Stimulated activated memory B cell treated with anti-CD40 and anti-IgM and Interleukin-4, amounts not matched to agents 10 μg/mL and 1 μg/mL and 100 μg/mL, for 72 hours (primary cell): ENCODE measurements at regions not wholly inside any gene's neighbourhood (a gene's known extent, or its start where the extent isn't known, plus 50 kb on each side); places are given as distances from the start of the nearest gene placed in this dataset.

Experiments used
- ATAC-seq: fragments of 150-1000 bp; cut with Tn5 transposase; 2 replicates; pipeline ENCODE4 v1.10.0; 2021
- H3K27ac Mint-ChIP-seq: one replicate; pipeline ENCODE4 v1.8.0; 2022; ENCODE audit warnings: mild to moderate bottlenecking, mixed read lengths
- H3K27me3 Mint-ChIP-seq: one replicate; pipeline ENCODE4 v1.8.0; 2022; ENCODE audit warnings: mixed read lengths
- H3K36me3 Mint-ChIP-seq: one replicate; pipeline ENCODE4 v1.8.0; 2022; ENCODE audit warnings: mixed read lengths
- H3K4me1 Mint-ChIP-seq: one replicate; pipeline ENCODE4 v1.8.0; 2022; ENCODE audit warnings: mixed read lengths
- H3K4me3 Mint-ChIP-seq: one replicate; pipeline ENCODE4 v1.8.0; 2022; ENCODE audit warnings: mild to moderate bottlenecking, moderate library complexity, mixed read lengths
- H3K9me3 Mint-ChIP-seq: one replicate; pipeline ENCODE4 v1.8.0; 2022; ENCODE audit warnings: mixed read lengths

DNA sequence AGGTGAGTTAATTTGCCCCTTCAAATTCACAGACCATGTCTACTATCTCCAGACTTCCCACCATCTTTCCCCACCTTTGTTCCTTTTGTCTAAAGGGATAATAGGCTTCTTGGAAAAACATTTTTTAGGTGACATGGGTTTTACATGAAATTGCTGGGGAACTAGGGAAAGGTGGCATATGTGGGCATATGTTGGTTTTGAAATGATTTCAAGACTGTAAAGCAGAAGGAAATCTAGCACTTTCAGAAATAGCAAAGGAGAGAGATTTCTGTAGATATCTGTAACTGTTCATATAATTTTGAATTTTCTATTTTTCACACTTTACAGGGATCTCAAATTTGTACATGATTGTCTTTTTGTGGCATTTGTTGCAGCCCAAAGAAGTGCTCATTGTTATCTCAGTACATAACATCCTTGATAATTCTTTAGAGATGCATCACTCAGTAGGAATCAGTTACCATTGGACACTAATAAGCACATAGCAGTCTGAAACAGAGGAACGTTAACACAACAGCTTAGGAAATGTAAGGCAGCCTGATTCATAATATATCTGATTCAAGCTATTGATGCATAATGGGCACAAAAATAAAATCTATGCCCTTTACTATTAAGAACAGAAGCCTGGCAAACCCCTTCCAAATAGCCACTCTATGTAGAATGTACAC is 659.7 kb downstream of the CENPC start:
- no peaks in the 10 kb centered on the region for H3K36me3 Mint-ChIP-seq
- ATAC-seq: no peak
- no peak overlapping the region for H3K27ac Mint-ChIP-seq
- H3K4me1 Mint-ChIP-seq: no peaks in the 10 kb centered on the region
- no peak overlapping the region for H3K4me3 Mint-ChIP-seq
- H3K9me3 Mint-ChIP-seq: peaks cover 8% of the 10 kb centered on the region
- H3K27me3 Mint-ChIP-seq: no peaks in the 10 kb centered on the region

DNA sequence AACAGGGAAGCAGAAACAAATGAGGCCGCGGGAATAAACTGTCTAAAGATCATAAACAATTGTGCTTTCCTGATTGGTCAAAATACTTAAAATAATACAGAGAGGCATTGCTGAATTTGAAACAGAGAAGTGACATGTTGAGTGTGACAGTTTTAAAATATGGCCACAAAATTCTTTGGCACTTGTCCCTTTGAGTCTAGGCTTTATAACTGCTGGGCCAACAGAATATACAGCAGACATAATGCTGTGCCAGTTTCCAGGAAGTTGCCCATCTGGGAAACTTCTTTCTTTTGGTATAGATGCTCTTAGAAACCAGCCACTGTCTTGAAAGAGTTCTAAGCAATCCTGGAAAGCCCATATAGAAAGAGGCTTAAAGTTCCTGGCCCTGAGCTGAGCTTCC is 668.4 kb downstream of the CENPC start:
- Mint-ChIP-seq H3K4me3 (no peak overlapping the region), H3K4me1 (no peaks in the 10 kb centered on the region), H3K27me3 (no peaks in the 10 kb centered on the region), H3K9me3 (peaks cover 4% of the 10 kb centered on the region), H3K27ac (no peak overlapping the region), H3K36me3 (no peaks in the 10 kb centered on the region)
- no peak for ATAC-seq

DNA sequence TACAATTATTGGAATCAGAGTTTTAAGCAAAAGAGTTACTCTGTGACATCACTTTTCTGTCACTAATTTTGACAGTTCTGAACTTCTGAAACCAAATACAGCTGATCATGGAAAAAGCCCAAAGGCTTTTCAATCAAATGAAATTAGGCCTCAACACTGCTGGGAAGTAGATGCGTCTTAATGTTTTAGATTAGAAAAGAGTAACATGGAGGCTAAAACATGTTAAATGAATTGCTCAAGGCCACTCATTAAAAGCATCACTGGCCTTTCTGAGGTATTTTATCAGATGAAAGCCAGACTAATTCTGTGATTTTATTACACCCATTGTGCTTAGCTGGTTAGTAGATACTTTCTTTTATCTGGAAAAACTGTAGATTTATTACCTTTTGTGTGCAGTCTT is 672.6 kb downstream of the CENPC start:
- Mint-ChIP-seq H3K36me3 (no peaks in the 10 kb centered on the region), H3K4me1 (no peaks in the 10 kb centered on the region), H3K27ac (no peak overlapping the region), H3K27me3 (no peaks in the 10 kb centered on the region), H3K4me3 (no peak overlapping the region), H3K9me3 (no peaks in the 10 kb centered on the region)
- no peak for ATAC-seq

DNA sequence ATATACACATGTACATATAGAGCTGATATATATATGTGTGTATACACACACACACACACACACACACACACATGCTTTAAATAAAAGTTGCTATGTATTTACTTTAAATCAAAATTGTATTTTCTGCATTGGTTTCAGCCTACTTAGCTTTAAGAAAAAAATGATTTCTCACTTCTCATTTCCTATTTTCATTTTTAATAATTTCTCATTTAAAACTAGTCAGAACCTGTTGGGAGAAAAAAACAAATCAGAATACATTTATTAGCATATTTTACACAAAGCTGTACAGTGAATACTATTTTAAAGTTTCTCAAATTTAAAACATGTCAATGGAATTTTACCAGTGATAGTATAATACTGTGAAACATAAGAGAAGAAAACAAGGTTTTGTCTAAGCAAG is 681.8 kb downstream of the CENPC start:
- Mint-ChIP-seq H3K27me3 (no peaks in the 10 kb centered on the region), H3K27ac (no peak overlapping the region), H3K36me3 (no peaks in the 10 kb centered on the region), H3K9me3 (no peaks in the 10 kb centered on the region), H3K4me1 (no peaks in the 10 kb centered on the region), H3K4me3 (no peak overlapping the region)
- no peak for ATAC-seq

DNA sequence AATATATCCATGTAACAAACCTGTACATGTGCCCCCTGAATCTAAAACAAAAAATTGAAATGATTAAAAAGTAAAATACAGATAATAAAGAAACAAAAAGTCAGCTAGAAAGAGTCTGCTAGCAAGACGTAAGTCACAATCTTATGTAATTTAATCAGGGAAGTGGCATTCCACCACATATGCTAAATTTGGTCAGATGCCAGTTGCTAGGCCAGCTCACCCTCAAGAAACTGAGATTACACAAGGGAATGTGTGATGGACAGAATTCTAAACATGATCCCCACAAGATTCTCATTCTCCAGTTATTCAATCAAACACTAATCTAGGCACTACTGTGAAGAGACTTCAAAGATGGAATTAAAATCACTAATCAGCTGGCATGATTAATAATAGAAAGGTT is 689.3 kb downstream of the CENPC start:
- Mint-ChIP-seq H3K27ac (no peak overlapping the region), H3K27me3 (no peaks in the 10 kb centered on the region), H3K36me3 (no peaks in the 10 kb centered on the region), H3K9me3 (no peaks in the 10 kb centered on the region), H3K4me3 (no peak overlapping the region), H3K4me1 (no peaks in the 10 kb centered on the region)
- ATAC-seq: no peak

DNA sequence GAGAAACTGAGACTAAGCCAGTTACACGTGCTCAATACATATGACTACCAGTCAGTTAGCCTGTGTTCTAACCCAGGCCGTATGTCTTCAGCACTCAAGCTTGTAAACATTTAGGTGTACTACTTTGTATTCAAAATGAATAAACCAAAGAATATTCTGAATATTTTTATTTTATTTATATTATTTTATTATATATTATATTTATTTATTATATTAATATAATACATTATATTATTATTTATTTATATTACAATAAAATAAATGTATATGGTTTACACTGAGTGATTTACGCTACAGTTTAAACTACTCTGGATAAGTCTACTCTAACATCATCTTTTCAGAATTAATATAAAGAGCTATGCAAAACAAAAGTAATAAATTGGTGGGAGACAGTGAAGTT is 691.5 kb downstream of the CENPC start:
- no peak for ATAC-seq
- no peaks in the 10 kb centered on the region for H3K36me3 Mint-ChIP-seq
- no peak overlapping the region for H3K4me3 Mint-ChIP-seq

DNA sequence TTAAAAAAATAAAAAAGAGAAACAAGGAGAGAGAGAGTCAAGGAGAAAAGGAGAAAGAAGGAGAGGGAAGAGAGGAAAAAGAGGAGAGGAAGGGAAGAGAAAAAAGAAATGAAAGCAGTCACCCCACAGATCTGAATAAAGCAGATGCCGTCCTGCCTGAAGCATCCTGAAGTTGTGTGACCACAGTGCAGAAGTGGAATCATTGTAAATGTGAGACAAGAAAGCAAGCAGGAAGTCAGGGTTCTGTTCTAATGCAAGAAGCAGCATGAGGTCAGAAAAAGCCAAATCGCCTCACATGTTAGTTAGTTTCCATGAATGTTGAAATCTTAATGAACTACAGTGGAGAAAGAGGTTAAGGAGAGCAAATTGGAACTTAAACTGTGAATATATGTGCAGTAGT is 692.5 kb downstream of the CENPC start:
- Mint-ChIP-seq H3K4me1 (no peaks in the 10 kb centered on the region), H3K36me3 (no peaks in the 10 kb centered on the region), H3K9me3 (no peaks in the 10 kb centered on the region), H3K4me3 (no peak overlapping the region), H3K27ac (no peak overlapping the region), H3K27me3 (no peaks in the 10 kb centered on the region)
- no peak for ATAC-seq

More for the DNA sequence above, 691.5 kb downstream of the CENPC start:
- no peaks in the 10 kb centered on the region for H3K27me3 Mint-ChIP-seq
- no peaks in the 10 kb centered on the region for H3K9me3 Mint-ChIP-seq
- H3K27ac Mint-ChIP-seq: no peak overlapping the region
- H3K4me1 Mint-ChIP-seq: no peaks in the 10 kb centered on the region

DNA sequence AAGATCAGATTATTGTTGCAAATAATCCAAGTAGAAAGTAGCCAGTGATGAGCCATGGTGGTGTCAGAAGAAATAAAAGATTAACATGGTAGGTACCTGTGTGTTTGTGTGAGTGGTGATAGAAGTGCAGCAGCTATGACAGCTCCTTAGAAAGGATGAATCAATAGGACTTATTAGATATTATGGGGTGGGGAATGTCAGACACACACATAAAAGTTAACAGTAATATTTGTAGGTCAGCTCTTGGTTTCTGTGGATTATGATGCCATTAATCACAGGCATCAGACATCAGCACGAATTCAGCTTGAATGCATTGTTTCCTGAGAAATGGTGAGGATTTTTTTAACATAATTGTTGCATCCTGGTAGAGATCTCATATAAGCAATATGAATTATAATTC is 695.7 kb downstream of the CENPC start:
- H3K4me1 Mint-ChIP-seq: no peaks in the 10 kb centered on the region
- H3K27ac Mint-ChIP-seq: no peak overlapping the region
- no peaks in the 10 kb centered on the region for H3K36me3 Mint-ChIP-seq
- H3K27me3 Mint-ChIP-seq: no peaks in the 10 kb centered on the region
- ATAC-seq: no peak
- H3K9me3 Mint-ChIP-seq: no peaks in the 10 kb centered on the region
- no peak overlapping the region for H3K4me3 Mint-ChIP-seq

DNA sequence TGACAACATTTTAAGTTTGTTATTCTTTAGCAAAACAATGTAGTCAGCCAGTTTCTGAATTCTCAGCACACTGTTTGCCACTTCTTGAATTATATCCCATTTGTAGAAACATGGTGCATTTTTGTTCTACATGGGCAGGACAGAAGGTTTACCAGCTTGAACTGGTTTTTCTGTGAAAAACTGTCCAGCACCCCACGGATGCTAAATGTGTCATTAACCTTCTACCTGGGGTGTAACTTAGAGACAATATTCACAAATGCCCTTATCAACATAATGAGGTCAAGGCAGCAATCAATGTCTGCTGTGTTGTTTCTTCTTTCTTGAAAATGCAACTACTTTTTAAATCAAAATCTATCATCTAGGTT is 702.6 kb downstream of the CENPC start:
- peaks cover 3% of the 10 kb centered on the region for H3K9me3 Mint-ChIP-seq
- H3K36me3 Mint-ChIP-seq: no peaks in the 10 kb centered on the region
- no peaks in the 10 kb centered on the region for H3K27me3 Mint-ChIP-seq
- H3K4me3 Mint-ChIP-seq: no peak overlapping the region
- H3K27ac Mint-ChIP-seq: no peak overlapping the region
- ATAC-seq: no peak
- no peaks in the 10 kb centered on the region for H3K4me1 Mint-ChIP-seq

DNA sequence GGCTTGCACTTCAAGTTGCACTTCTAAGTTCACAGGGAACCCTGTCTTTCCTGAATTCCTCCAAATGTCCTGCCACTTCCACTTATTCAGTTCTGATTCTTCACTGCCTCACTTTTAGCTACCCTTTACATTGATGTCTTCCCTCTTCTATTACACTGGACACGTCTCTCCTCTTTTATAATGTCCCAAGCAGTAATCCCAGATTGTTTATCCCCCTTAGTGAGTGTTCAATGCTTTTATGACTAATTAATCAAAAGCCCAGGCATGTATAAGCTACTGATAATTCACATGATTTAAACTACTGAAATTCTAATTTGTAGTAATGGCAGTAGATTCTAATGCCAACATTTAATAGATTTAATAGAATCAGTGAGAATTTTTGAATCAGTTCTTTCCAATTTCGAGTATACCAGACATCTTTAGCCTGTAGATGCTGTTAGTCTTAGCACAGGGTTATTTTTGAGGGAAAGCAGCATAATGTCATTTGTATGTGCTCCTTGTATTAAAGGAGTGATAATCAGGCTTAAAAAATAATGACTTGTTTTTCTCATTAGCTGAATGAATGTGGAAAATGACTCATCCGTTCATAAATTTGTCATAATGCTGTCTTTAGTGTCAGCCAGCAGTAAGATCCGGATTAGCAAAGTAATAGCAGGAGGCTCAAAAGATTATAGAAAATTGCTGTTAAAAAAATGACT is 703.1 kb downstream of the CENPC start:
- Mint-ChIP-seq H3K27me3 (no peaks in the 10 kb centered on the region), H3K4me3 (no peak overlapping the region), H3K9me3 (peaks cover 3% of the 10 kb centered on the region), H3K4me1 (no peaks in the 10 kb centered on the region), H3K27ac (no peak overlapping the region), H3K36me3 (no peaks in the 10 kb centered on the region)
- no peak for ATAC-seq

DNA sequence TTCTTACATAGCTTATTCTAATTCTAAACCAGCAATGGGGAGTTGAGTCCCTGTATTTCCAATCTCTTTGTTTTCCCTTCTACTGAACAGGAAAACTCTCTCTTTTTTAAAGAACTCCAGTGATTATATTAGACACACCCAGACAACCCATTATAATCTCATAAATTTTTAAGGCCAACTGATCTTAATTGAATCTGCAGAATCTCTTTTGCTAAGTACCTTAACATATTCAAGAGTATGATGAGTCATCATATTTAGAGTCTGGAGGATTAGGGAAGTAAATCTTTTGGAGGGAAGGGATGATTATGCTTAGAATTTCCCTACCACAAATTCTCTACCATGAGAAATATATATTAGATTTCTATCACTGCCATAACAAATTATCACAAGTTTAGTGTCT is 705.1 kb downstream of the CENPC start:
- ATAC-seq: no peak
- Mint-ChIP-seq H3K9me3 (peaks cover 3% of the 10 kb centered on the region), H3K4me1 (no peaks in the 10 kb centered on the region), H3K4me3 (no peak overlapping the region), H3K27me3 (no peaks in the 10 kb centered on the region), H3K27ac (no peak overlapping the region), H3K36me3 (no peaks in the 10 kb centered on the region)

DNA sequence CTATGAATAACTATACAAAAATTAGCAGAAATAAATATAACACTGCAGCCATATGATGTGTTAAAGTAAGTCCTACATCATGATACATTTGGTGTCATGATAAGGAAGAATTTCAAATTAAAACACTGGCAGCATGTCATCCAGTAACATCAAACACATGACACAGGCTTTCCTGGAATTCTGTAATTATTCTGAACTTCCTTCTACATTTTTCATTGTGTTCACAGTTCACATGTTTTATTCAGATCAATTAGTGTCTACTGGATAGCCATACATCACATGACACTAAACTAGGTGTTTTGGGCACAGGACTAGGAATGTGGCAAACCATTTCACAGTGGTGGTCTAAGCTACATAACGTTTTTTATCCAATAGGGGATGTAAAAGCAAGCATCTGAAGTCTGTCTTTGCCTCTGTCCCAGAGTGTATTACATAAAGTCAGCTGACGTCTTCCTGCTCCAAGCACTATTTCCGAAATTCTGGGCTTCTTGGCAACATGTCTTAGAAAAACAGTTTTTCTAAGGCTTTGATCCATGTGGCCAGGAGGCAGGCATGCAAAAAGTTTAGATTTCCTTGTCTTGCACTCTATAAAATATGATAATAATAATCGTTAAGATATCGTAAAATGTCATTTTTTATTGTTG is 707.9 kb downstream of the CENPC start:
- no peak overlapping the region for H3K27ac Mint-ChIP-seq
- H3K9me3 Mint-ChIP-seq: peaks cover 3% of the 10 kb centered on the region
- no peak overlapping the region for H3K4me3 Mint-ChIP-seq
- H3K36me3 Mint-ChIP-seq: no peaks in the 10 kb centered on the region
- ATAC-seq: no peak
- no peaks in the 10 kb centered on the region for H3K4me1 Mint-ChIP-seq
- no peaks in the 10 kb centered on the region for H3K27me3 Mint-ChIP-seq

DNA sequence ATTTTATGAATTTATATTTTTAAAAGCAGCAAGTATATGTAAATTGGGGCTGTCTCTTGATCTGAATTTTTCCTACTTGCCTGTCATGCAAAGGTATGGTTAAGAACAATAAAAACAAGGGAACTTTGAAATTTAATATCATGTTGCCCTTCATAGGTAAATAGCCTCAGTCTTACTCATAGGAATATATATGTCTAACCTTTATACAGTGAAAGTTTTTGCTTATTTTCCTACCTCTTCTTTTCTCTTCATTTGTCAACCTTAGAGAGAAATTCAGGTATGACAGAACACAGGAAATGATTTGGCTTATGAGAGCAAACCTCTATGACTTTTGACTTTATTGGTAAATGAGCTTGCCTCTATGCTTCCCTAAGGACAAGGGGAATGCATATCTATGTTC is 716.0 kb downstream of the CENPC start:
- ATAC-seq: no peak
- no peak overlapping the region for H3K27ac Mint-ChIP-seq
- peaks cover 5% of the 10 kb centered on the region for H3K9me3 Mint-ChIP-seq
- H3K4me1 Mint-ChIP-seq: no peaks in the 10 kb centered on the region
- H3K27me3 Mint-ChIP-seq: no peaks in the 10 kb centered on the region
- H3K4me3 Mint-ChIP-seq: no peak overlapping the region
- no peaks in the 10 kb centered on the region for H3K36me3 Mint-ChIP-seq

DNA sequence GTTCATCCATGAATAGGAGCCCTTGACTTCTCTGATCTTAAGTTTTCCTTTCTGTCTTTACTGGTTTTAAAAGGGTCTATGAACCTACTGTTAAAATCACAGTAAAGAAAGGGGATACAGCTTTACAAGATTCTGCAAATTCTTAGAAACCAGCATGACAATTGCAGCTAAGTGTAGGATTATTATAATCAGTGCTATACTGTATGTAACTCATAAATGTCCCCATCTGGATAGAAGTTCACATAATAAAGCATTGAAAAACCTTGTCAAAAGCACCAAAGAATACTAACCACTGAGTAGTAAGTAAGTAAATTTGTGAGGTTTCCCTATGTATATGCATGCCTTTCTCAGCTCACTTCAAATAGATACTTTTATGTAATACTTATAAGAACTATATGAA is 724.6 kb downstream of the CENPC start:
- H3K9me3 Mint-ChIP-seq: peaks cover 3% of the 10 kb centered on the region
- H3K27ac Mint-ChIP-seq: no peak overlapping the region
- H3K27me3 Mint-ChIP-seq: no peaks in the 10 kb centered on the region
- no peaks in the 10 kb centered on the region for H3K36me3 Mint-ChIP-seq
- H3K4me1 Mint-ChIP-seq: no peaks in the 10 kb centered on the region
- no peak overlapping the region for H3K4me3 Mint-ChIP-seq
- ATAC-seq: no peak

DNA sequence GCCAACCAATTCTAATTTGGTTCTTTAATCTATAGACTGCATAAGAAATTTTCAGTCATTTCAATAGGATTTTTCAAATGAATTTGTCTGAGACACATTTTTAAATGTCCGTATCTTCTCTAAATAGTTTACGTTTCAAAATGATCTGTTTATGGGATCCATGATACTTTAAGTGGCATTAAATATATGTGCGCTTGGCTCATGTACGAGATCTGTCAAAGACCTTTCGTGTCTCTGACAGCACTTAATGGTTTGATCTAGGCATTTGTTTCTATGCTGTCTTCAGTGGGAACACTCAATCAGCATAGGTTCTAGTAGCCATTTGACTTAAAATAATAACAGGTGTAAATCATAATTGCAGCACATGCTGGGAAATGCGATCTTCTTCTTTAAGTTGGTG is 731.0 kb downstream of the CENPC start:
- H3K9me3 Mint-ChIP-seq: no peaks in the 10 kb centered on the region
- H3K36me3 Mint-ChIP-seq: no peaks in the 10 kb centered on the region
- no peaks in the 10 kb centered on the region for H3K27me3 Mint-ChIP-seq
- H3K4me3 Mint-ChIP-seq: no peak overlapping the region
- no peak for ATAC-seq
- no peak overlapping the region for H3K27ac Mint-ChIP-seq
- H3K4me1 Mint-ChIP-seq: no peaks in the 10 kb centered on the region

DNA sequence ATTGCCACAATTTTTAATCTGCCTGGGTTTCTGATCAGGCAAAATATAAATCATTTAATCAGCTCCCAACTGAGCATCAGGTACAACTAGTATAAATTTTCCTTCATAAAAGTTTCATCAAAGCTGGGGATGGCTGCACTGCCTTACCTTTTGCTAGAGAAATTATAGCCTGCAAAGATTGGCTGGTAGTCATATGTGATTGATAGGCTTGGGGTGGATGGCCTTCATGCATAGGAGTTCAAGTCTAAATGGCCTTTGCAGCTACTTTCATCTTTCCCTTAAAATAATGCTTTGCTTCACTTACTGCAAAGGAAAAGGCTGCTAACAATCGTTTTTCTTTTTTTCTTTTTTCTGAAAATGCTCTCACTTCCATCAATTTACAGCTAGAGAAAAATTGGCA is 739.7 kb downstream of the CENPC start:
- ATAC-seq: no peak
- Mint-ChIP-seq H3K4me3 (no peak overlapping the region), H3K9me3 (no peaks in the 10 kb centered on the region), H3K36me3 (no peaks in the 10 kb centered on the region), H3K27me3 (no peaks in the 10 kb centered on the region), H3K27ac (no peak overlapping the region), H3K4me1 (no peaks in the 10 kb centered on the region)
